Fibroblast of gingiva (primary cell): ENCODE measurements at regions not wholly inside any gene's neighbourhood (a gene's known extent, or its start where the extent isn't known, plus 50 kb on each side); places are given as distances from the start of the nearest gene placed in this dataset.
"Not testable (repeated sequence)": the region's sequence is repeated elsewhere in the genome, so short reads cannot be mapped to it uniquely, and the experiment has no call there.

Experiments used
- DNase-seq: peaks from one replicate; pipeline ENCODE4 v3.0.0-alpha.2; 2011; ENCODE audit warnings: low read depth

DNA sequence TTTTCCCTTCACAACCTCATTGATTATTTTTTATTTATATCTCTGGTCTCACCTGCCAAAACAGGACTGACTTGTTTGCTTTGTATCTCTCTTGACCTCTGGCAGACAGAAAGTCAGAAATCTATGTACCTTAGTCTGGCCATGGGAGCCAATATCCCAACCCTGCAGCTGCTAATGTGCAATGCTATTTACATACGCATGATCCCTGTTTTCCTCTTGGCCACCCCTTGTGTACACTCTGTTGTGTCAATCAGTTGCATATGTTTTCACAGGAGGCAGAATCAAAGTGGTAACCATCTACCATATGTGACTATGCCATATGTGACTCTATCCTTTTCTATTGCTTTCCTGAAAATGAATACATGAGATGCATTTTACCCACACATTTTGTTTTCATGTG lies 688.8 kb downstream of the PLA2G4A start:
- DNase-seq, result no peak

DNA sequence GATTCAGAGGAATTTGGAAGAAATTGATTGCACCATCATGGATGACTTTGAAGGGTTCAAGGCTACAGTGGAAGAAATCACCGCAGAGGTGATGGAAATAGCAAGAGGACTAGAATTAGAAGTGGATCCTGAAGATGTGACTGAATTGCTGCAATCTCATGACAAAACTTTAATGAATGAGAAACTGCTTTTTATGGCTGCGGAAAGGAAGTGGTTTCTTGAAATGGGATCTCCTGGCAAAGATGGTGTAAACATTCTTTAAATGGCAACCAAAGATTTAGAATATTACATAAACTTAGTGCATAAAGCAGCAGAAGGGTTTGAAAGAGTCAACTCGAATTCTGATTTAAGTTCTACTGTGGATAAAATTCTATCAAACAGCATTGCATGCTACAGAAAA lies 698.6 kb downstream of the PLA2G4A start:
- no peak for DNase-seq

DNA sequence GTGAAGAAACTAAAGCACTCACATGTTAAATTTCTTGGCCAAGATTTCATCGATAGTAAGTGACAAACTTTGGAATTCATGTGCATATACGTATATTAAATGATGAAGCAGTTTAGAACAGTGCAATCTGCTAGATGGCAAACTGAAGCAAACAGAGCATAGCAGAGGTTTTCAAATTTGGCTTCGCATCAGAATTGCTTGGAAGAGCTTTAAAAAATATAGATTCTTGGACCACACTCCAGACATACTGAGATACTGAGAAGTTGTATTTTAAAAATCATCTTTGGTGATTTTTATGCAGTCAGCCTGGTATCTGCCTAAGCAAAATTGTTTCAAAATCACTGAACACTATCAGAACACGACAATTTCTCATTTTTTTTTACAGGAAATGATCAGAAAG lies 709.2 kb downstream of the PLA2G4A start:
- DNase-seq, result no peak

DNA sequence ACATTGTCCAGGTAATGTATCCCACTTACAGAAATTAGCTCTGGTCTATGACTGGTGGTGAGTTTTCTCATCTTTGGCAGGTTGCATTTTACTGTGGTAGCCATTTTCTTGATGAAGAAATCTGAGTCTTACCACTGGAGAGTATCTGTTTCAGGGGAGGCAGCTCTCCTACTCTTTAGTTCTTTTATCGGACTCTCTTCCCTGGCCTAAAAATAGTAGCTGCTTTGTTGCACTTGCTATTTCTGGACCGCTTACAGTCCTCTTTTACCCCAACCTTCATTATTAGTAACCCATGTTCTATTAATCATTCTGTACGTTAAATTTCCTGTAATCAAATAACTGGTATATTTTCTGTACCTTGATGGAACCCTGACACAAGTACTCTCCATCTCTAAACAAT lies 720.8 kb downstream of the PLA2G4A start:
- no peak for DNase-seq

DNA sequence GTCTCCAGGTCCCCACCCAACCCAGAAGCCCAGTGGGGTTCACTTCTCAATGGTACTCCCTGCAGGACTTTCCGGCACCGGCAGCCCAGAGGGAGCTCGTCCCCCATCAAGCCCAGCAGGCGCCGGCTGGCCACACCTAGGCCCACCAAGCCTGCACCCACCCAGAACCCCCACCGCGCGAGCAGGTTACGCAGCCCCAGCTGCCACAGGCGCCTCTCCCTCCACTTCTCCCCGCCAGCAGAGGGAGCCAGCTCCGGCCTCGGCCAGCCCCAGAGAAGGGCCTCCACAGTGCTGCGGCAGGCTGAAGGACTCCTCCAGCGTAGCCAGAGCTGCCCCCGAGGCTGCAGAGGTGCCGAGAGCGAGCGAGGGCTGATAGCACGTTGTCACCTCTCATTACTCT lies 722.3 kb downstream of the PLA2G4A start:
- no peak for DNase-seq

DNA sequence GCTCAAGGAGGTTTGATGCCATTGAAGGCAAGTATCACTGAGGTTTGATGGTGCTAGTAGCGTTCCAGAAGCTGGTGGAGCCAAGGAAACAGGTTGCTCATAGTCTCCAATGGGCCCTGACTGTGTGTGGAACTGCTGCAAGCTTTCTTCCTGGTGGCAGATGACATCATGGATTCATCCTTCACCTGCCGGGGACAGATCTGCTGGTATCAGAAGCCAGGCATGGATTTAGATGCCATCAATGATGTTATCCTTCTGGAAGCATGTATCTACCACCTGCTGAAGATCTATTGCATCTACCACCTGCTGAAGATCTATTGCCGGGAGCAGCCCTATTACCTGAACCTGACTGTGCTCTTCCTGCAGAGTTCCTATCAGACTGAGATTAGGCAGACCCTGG lies 734.4 kb downstream of the PLA2G4A start:
- DNase-seq, result no peak

DNA sequence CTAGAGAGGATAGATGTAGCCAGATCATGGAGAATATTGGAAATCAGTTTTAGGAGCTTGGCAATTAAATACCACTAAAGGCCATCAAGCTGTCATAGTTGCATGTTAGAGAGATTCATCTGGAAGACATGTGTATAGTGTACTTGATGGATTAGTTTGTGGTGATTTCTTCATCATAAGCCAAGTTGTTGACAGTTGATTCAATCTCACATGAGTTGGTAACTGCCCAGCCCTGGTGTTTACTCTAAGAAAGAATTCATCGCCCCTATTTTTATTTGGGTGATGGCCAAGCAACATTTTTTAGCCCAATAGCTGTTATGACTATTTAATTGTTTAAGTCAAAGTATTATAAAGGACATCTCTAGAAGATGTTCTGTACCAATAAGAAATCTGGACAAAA lies 737.6 kb downstream of the PLA2G4A start:
- no peak for DNase-seq

DNA sequence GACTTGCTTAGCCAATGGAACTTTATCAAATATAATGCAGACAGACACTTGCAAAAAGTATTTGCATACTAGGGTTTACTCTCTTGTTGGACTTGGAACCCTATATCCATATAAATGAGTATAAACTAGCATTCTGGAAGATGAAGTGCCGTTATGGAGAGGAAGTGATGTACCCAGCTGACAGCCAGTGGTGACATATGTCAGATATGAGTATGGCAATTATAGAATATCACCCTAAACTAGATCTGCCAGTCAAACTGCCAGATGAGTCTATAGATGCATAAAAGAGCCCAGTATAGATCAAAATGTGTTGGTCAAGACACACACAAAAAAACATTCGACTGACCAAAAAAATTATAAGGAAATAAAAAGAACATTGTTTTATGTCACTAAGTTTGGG lies 739.3 kb downstream of the PLA2G4A start:
- no peak for DNase-seq

DNA sequence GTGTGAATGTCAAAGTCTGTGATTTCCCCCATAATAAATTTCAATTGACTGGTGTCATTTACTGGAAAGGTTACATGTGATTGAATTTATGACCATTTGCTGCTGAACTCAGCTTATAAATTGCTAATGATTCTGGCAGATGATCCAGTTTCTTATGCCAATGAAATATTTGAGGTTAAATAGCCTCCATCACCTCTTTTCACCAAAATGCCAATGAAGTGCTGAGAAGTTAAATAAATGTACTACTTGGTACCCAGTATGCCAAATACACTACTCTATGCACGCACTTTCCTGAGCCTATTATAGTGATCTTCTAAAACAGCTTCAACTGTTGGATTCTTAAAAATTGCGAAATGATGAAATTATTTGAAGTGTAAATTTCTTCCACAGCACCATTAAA lies 741.4 kb downstream of the PLA2G4A start:
- no peak for DNase-seq

DNA sequence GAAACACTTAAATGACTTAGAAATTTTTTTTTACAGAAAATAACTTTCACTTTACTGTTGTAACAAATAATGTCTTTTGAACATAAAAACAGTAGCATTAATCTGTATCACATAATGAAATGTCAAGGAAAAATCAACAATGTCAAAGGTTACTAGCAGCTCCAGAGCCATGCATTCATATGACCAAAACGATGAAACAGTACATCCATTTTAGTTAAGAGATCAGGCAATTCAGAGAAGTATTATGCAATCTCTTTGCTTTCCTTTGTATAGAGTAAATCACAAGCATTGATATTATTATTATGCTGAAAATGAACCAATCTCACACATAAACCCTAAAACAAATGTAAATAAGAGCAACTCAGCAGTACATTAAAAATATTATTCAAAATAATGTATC lies 748.9 kb downstream of the PLA2G4A start:
- DNase-seq, result no peak

DNA sequence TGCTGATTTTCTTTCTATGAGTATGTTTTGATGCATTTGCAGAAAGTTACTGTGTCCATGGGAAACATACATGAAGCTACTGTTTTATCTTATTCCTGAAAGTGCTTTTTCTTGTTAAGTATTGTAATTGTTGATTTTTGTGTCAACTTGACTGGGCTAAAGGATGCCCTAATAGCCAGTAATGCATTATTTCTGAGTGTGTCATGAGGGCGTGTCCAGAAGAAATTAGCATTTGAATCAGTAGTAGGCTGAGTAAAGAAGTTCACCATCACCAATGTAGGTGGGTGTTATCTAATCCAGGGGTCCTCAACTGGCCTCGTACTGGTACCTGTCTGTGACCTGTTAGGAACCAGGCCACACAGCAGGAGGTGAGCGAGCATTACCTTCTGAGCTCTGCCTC lies 760.2 kb downstream of the PLA2G4A start:
- no peak for DNase-seq

DNA sequence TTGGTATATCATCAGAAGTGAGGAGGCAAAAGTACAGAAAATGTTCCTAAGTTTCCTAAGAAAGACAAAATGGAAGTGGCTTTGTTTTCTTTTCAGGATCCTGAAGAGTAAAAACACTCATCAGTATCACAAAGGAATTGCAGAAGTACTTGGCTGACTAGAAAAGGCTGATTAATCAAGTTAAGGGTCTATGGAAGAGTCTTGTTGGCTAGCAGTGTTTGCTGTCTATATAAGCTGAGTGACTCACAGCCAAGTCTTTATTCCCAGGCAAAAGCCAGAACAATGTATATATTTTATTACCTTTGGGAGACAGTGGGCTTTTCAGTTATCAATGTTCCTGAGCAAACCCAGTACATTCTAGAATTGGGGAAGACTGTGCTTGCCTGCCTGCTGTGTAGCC lies 777.0 kb downstream of the PLA2G4A start:
- no peak for DNase-seq

DNA sequence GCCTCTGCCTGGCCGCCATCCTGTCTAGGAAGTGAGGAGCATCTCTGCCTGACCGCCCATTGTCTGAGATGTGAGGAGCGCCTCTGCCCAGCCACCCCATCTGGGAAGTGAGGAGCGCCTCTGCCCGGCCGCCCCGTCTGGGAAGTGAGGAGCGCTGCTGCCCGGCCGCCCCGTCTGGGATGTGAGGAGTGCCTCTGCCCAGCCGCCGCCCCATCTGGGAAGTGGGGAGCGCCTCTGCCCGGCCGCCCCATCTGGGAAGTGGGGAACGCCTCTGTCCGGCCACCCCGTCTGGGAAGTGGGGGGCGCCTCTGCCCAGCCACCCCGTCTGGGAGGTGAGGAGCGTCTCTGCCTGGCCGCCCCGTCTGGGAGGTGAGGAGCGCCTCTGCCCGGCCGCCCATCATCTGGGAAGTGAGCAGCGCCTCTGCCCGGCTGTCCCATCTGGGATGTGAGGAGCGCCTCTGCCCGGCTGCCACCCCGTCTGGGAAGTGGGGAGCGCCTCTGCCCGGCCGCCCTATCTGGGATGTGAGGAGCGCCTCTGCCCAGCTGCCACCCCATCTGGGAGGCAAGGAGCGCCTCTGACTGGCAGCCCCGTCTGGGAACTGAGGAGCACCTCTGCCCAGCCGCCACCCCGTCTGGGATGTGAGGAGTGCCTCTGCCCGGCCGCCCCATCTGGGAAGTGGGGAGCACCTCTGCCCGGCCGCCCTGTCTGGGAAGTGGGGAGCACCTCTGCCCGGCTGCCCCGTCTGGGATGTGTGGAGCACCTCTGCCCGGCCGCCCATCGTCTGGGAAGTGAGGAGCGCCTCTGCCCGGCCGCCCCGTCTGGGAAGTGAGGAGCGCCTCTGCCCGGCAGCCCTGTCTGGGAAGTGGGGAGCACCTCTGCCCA lies 787.3 kb downstream of the PLA2G4A start:
- DNase-seq, result not testable (repeated sequence)

DNA sequence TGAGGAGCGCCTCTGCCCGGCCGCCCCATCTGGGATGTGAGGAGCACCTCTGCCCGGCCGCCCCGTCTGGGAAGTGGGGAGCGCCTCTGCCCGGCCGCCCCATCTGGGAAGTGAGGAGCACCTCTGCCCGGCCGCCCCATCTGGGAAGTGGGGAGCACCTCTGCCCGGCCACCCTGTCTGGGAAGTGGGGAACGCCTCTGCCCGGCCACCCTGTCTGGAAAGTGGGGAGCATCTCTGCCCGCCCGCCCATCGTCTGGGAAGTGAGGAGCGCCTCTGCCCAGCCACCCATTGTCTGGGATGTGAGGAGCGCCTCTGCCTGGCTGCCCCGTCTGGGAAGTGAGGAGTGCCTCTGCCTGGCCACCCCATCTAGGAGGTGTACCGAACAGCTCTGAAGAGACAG lies 788.1 kb downstream of the PLA2G4A start:
- DNase-seq, result not testable (repeated sequence)

DNA sequence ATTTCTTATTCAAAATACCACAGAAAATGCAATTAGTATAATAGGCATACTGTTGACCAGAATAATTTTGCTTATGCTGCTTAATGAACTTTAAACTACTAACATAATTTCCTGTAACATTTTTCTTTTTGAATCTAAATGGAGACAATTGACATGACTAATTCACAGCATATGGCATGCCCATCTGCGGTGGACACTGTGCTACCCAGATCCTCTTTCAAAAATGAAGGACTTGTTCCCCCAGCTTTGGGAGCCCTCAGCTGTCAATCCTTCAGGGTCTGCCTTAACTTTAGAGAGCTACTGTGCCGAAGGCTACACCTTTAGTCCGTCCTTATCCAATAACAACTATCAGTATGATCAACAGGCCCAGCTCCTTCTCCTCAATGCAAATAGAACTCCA lies 789.0 kb downstream of the PLA2G4A start:
- no peak for DNase-seq

DNA sequence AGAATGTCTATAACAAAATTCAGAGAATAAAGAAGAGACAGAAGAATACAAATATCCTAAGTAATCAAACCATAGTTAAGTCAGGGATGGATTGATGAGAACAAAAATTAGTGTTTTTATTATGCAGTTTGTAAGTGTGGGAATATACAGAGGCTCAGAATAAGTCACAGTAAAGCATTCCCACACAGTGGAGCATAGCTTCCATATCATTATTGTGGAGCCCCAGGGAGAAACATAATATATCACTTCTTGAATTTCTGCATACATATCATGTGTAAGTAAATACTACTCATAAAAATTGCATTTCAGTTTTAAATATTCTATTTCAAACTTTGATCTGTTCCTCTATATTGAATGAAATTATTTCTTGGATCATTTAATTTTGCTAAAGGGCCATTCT lies 790.4 kb downstream of the PLA2G4A start:
- DNase-seq, result no peak

DNA sequence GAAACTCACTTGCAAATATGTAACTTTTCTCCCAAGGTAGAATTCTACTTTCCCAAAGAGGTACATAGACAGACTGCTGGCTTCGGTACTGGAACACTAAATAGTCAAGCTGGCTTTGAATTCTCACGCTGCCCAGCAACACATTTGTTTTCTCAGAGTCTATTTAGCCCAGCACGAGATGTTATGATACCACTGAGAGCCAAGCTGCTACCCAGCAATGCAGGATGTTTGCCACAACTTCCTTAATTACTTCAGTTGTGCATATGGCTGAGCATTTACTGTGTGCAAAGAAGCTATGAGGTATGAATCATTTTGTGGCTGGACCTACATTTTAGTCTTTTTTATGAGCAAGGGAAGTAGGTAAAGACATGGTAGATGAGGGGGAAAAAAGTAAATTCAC lies 793.2 kb downstream of the PLA2G4A start:
- no peak for DNase-seq

DNA sequence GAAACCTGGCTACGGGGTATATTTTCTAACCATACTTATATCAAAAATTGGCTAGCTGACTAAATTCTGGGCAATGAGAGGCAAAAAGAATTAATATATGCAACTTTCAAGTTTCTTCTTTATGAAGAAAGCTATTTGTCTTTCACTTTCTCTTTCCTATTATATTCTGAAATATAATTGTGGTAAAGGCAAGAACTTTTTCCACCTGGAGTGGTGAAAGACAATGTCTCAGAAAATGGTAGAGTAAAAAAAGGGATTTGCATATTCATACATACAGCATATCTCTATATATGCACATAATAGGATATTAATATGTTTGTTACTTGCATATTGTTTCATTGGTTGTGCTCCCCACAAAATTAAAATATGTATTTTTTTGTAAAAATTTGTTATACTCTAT lies 793.8 kb downstream of the PLA2G4A start:
- DNase-seq, result no peak

DNA sequence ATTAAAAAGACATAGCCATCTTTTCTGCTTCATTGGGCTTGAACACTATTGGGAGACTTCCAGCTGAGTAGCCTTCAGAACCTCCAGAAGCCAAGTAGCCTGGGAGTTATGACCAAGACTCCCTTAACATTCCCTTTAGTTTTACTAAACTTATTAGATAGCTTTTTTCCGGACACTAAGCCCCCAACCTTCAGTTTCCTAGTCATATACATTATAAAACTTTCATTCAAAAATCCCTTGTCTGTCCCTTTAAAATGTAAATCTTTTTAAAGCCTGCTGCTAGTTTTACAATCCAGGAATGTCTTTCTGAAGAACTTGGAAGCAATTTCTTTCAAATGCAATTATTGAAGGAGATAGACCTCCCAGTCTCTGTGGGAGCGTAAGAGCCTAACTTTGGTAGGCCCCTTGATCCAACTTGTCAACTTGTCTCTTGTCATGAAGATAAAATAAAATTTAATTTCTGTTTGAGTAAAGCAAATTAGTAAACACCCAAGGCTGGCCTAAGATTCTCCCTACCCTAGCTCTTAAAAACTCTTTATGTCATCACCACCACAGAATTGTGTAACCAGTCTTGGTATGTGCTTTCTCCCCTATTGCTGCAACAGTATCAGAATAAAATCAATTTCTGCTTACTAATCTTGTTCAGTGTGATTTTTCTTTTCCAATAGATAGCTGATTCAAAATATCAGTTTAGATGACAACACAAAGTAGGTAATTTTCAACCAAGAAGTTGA lies 796.2 kb downstream of the PLA2G4A start:
- no peak for DNase-seq

DNA sequence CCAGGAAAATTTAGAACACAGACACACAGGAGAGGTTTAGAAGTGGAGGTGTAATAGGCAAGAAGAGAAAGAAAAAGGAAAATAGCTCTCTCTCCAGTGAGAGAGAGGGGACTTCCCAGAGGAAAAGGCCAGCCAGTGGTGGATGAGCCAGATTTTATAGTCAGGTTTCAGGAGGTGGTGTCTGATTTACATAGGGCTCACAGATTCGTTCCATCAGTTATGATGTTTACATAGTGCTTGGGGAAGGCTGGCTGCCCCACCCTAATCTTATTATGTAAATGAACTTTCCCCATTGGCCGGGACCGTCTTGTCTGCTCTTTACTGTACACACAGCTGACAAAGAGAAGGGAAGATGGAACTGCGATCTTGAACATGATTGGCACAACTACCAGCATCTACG lies 797.3 kb downstream of the PLA2G4A start:
- DNase-seq, result no peak

DNA sequence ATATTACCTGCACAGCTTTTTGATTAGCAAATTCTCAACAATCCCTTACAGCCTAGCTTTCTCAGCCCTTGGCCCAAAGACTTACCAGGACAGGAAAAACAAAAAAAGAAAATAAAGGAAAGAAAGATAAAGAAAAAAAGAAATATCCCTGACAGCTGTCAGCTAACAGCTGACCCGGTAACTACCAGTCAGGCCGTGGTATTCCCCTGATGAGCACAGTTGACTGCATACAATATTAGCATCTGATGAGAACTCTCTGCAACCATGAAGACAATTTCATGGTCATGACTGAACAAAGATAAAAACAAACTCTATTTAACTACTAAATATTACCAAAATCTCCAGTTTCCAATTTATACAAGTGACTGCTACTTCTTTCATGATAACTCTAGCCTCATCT lies 798.8 kb downstream of the PLA2G4A start:
- no peak for DNase-seq

DNA sequence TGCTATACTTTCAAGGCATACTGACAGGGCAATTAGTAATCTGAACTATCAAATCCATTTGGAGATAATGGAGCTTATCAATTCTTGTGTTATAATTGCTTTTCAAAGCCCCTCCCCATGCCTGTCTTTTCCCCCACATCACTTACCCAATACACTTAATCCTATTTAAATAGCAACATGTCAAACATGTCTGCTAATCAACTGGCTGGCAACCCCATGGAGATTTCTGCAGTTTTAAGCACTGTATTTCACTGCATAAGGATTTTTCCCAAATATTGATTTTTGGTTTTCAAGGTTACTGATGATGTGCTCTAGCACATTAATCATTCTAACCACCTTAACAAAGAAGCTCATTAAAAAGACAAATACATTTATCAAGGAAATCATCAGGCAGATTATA lies 800.3 kb downstream of the PLA2G4A start:
- no peak for DNase-seq

DNA sequence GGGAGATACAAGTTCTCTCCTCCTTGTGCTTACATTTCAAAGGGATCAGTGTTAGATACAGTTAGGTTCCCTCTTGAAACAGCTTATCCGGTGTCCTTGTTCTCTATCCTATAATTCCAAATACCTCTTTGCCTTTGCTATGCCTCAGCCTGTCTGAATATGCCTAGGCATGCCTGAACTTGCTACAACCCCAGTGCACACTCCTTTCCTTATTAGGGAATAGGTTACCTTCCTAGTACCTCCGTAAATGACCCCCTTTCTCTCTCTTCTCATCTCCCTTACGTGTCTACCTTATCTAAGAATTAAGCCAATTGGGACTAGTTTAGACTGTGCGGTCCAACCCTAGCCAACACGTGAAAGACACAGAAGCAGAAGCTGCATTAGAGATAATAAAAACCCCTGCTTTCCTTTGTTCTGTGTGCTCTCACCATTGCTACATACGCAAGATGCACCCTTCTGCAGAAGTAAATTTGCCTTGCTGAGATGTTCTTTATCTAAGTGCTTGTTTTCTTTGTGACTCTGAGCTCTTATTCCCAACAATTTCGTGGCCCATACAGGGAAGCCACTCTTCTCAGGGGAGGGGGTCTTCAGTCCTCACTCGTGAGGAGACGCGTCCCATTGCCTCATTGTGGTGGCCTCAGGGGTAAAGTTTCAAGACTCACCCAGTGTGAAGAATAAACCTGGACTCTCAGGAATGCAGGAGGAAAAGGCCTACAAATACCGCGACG lies 802.1 kb downstream of the PLA2G4A start:
- DNase-seq, result no peak
